ENCODE measurements at regions not wholly inside any gene's neighbourhood (a gene's known extent, or its start where the extent isn't known, plus 50 kb on each side); places are given as distances from the start of the nearest gene placed in this dataset.

GRCh38 chr20:2203436-2203835 lies 92.4 kb upstream of the TGM3 start:
- ATAC-seq: no peak
- intact Hi-C loops (cut with DNase I): no loop called here
- H3K4me3 ChIP-seq: no peak overlapping the region
- H3K9me3 ChIP-seq: no peaks in the 10 kb centered on the region
- peaks cover 0 to 19% of the 10 kb centered on the region in 2 donors for H3K4me1 ChIP-seq
- DNase-seq: no peak
- peaks cover 20 to 58% of the 10 kb centered on the region in 2 donors for H3K27me3 ChIP-seq
- no peaks in the 10 kb centered on the region for H3K36me3 ChIP-seq
- H3K27ac ChIP-seq: no peak overlapping the region
- TF ChIP-seq, protein P1, sequence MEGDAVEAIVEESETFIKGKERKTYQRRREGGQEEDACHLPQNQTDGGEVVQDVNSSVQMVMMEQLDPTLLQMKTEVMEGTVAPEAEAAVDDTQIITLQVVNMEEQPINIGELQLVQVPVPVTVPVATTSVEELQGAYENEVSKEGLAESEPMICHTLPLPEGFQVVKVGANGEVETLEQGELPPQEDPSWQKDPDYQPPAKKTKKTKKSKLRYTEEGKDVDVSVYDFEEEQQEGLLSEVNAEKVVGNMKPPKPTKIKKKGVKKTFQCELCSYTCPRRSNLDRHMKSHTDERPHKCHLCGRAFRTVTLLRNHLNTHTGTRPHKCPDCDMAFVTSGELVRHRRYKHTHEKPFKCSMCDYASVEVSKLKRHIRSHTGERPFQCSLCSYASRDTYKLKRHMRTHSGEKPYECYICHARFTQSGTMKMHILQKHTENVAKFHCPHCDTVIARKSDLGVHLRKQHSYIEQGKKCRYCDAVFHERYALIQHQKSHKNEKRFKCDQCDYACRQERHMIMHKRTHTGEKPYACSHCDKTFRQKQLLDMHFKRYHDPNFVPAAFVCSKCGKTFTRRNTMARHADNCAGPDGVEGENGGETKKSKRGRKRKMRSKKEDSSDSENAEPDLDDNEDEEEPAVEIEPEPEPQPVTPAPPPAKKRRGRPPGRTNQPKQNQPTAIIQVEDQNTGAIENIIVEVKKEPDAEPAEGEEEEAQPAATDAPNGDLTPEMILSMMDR (IDR thresholded peaks at IDR 0.05): no peak

DNA sequence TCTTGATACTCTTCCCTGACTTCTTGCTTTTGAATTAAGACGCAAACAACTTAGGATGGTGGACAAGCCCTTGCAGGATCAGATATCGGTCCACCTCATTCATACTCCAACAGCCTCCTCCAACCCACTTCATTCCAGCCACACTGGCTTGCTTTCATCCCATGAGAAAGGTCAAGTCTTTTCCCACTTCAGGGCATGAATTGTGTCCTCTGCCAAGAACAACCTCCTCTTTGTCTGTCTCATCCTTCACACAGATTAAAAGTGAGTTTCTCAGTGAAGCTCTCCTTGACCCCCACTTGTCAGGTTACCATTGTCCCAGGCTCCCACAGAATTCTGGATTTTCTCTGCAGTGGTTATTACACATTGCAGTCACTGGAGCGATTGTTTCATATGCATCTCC lies 91.8 kb upstream of the TGM3 start:
- H3K9me3 ChIP-seq: no peaks in the 10 kb centered on the region
- ATAC-seq (no peak), DNase-seq (no peak)
- peaks cover 22 to 60% of the 10 kb centered on the region in 2 donors for H3K27me3 ChIP-seq
- no peaks in the 10 kb centered on the region for H3K36me3 ChIP-seq
- intact Hi-C loops (cut with DNase I): no loop called here
- TF ChIP-seq, protein P1 (IDR thresholded peaks at IDR 0.05): no peak
- no peak overlapping the region for H3K27ac ChIP-seq
- H3K4me3 ChIP-seq: no peak overlapping the region
- peaks cover 0 to 24% of the 10 kb centered on the region in 2 donors for H3K4me1 ChIP-seq

- H3K27me3 ChIP-seq: peaks cover 22 to 61% of the 10 kb centered on the region in 2 donors
- intact Hi-C loops (cut with DNase I): no loop called here
- peaks cover 0 to 48% of the 10 kb centered on the region in 2 donors for H3K4me1 ChIP-seq
These were observed 88.6 kb upstream of the TGM3 start for GRCh38 chr20:2206957-2207769.

DNA sequence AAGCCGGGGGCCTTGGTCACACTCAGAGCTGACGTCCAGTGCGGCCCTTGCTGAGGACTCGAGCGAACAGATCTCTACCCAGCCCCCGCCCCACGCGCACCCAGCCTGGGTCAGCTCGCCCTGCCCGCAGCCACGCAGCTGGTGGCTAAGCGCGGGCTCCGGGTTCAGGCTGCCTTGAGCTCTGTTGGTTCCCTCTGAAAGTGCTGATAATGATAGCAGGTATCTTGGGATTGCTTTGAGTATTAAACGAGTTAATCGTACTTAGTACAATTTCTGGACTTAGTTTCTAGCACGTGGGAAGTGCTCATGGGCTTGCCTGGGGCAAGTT lies 88.1 kb upstream of the TGM3 start:
- H3K36me3 ChIP-seq: no peaks in the 10 kb centered on the region
- no peak overlapping the region for H3K27ac ChIP-seq
- TF ChIP-seq, protein P1 (IDR thresholded peaks at IDR 0.05): no peak
- intact Hi-C loops (cut with DNase I): no loop called here
- DNase-seq (no peak), ATAC-seq (no peak)
- H3K27me3 ChIP-seq: peaks cover 22 to 67% of the 10 kb centered on the region in 2 donors
- H3K4me1 ChIP-seq: peaks cover 0 to 52% of the 10 kb centered on the region in 2 donors
- peak overlapping the region; percentile 51 to 54 for H3K4me3 ChIP-seq
- H3K9me3 ChIP-seq: no peaks in the 10 kb centered on the region

More at GRCh38 chr20:2206957-2207769, 88.6 kb upstream of the TGM3 start:
- Histone ChIP-seq H3K4me3 (peak overlapping the region; percentile 51 to 54), H3K36me3 (no peaks in the 10 kb centered on the region), H3K9me3 (no peaks in the 10 kb centered on the region), H3K27ac (no peak overlapping the region)
- DNase-seq (peak; percentile 26 to 97 (median 72)), ATAC-seq (peak; percentile 97)
- TF ChIP-seq, protein P1 (IDR thresholded peaks at IDR 0.05): peak; percentile 50 to 81

DNA sequence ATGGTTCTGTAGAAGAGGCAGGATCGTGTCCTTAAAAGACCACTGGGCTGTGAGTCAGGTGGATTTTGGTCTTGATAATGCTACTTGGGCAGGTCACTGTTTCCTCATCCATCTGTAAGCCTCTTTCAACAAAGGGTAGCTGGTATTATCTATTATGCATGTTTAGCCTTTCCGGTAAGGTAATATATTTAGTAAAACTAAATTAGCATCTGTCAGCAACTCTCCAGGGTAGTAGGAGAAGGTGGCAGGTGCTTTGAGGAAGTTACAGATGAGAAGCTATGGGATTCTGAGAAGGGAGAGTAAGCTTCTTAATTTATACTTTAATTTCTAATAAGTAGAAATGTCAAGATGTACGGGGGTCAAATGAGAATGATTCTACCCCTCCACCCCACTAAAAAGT lies 86.9 kb upstream of the TGM3 start:
- H3K4me1 ChIP-seq: peaks cover 0 to 52% of the 10 kb centered on the region in 2 donors
- no peak overlapping the region for H3K4me3 ChIP-seq
- DNase-seq: no peak
- TF ChIP-seq, protein P1 (IDR thresholded peaks at IDR 0.05): no peak
- H3K27me3 ChIP-seq: peaks cover 22 to 72% of the 10 kb centered on the region in 2 donors
- H3K9me3 ChIP-seq: no peaks in the 10 kb centered on the region
- no peaks in the 10 kb centered on the region for H3K36me3 ChIP-seq
- ATAC-seq: no peak
- no peak overlapping the region for H3K27ac ChIP-seq
- intact Hi-C loops (cut with DNase I): no loop called here

All from left lung (tissue), 4 donors.